HepG2 (cell line): ENCODE measurements at regions not wholly inside any gene's neighbourhood (a gene's known extent, or its start where the extent isn't known, plus 50 kb on each side); places are given as distances from the start of the nearest gene placed in this dataset.

ENCODE experiments used
- ATAC-seq: fragments of 200-7000 bp; cut with Tn5 transposase; 3 replicates; pipeline ENCODE4 v1.9.1; 2020; ENCODE audit warnings: mild to moderate bottlenecking, moderate library complexity
- BruUV-seq: library from RNA; stranded (reverse); fragments of 400-500 nt; replicated peaks from 2 replicates; lab custom pipeline; 2021; lab: Mats Ljungman, UMichigan
- CTCF ChIA-PET: fragments of 300-600 bp; formaldehyde crosslinking; extraction: SDS; loops from one replicate; lab custom pipeline; 2021; ENCODE audit warnings: low total read pairs, inconsistent platforms, low intra/inter-chr PET ratio; lab: Yijun Ruan, JAX
- POLR2A ChIA-PET: fragments of 350-600 bp; sonication (Branson Sonifier 250); formaldehyde crosslinking; loops from one replicate; lab custom pipeline; 2020; ENCODE audit warnings: antibody characterized with exemption, inconsistent platforms; lab: Yijun Ruan, JAX
- DNase-seq: peaks from one replicate; pipeline ENCODE4 v3.0.0-alpha.2; 2015; ENCODE audit warnings: low spot score
- FAIRE-seq: peaks from 3 replicates; lab custom pipeline; 2011; peaks lifted over from hg19 to GRCh38; lab: Jason Lieb, UNC
- H2AFZ ChIP-seq: one replicate; pipeline ENCODE4 v1.6.1; 2011; ENCODE audit warnings: low read length, inconsistent platforms
- H3K27ac ChIP-seq: fragments of 300-600 bp; 3 replicates; pipeline ENCODE4 v1.8.0; 2011; ENCODE audit warnings: mixed run types, mild to moderate bottlenecking, mixed read lengths, low read length, inconsistent platforms; ENCODE audit not compliant: insufficient read depth; ENCODE audit errors: extremely low read length
- H3K27me3 ChIP-seq, 2 experiments: fragments of 200-600 bp in 1 of 2; 2 replicates in 1 of 2; 3 replicates in 1 of 2; pipeline versions ENCODE4 v1.6.0 to v1.8.0; 2011; ENCODE audit warnings: low read length in 2 of 2, mild to moderate bottlenecking in 2 of 2, moderate library complexity in 2 of 2, inconsistent platforms in 1 of 2; ENCODE audit not compliant: insufficient read depth in 2 of 2, control insufficient read depth in 1 of 2
- H3K36me3 ChIP-seq, 2 experiments: fragments of 200-600 bp in 1 of 2; replicated peaks in 1 of 2; 2 replicates in 1 of 2; 3 replicates in 1 of 2; pipeline versions ENCODE4 v1.5.1 to v1.8.0; 2011; ENCODE audit warnings: low read length in 2 of 2, inconsistent platforms in 1 of 2; ENCODE audit not compliant: insufficient read depth in 2 of 2, control insufficient read depth in 1 of 2
- H3K4me1 ChIP-seq: 2 replicates; pipeline ENCODE4 v1.5.1; 2012; ENCODE audit warnings: low read length, inconsistent platforms; ENCODE audit not compliant: insufficient read depth
- H3K4me2 ChIP-seq: 2 replicates; pipeline ENCODE4 v1.6.0; 2011; ENCODE audit warnings: low read depth, low read length, inconsistent platforms
- H3K4me3 ChIP-seq, 3 experiments: fragments of 200-600 bp in 1 of 3; sonication (generic), shearing (Covaris generic) in 1 of 3; replicated peaks in 1 of 3; 2 replicates each; pipeline ENCODE4 v1.5.1; 2011 to 2016; ENCODE audit warnings: low read length in 3 of 3, inconsistent platforms in 2 of 3, low read depth in 2 of 3, mild to moderate bottlenecking in 2 of 3, control low read depth in 1 of 3, mixed read lengths in 1 of 3; ENCODE audit not compliant: insufficient read depth in 1 of 3
- H3K79me2 ChIP-seq: one replicate; pipeline ENCODE4 v1.6.1; 2011; ENCODE audit warnings: low read length, inconsistent platforms; ENCODE audit not compliant: insufficient read depth
- H3K9ac ChIP-seq: 2 replicates; pipeline ENCODE4 v1.6.0; 2011; ENCODE audit warnings: mild to moderate bottlenecking, low read depth, low read length, inconsistent platforms; ENCODE audit not compliant: insufficient read depth
- H3K9me3 ChIP-seq: 2 replicates; pipeline ENCODE4 v1.5.1; 2012; ENCODE audit warnings: mild to moderate bottlenecking, low read length
- H4K20me1 ChIP-seq: 2 replicates; pipeline ENCODE4 v1.6.0; 2011; ENCODE audit warnings: inconsistent platforms, mild to moderate bottlenecking, low read length, moderate library complexity; ENCODE audit not compliant: insufficient read depth
- ATM ChIP-seq: fragments of 450-650 bp; IDR thresholded peaks from 2 replicates; pipeline ENCODE4 v1.7.1; 2017; ENCODE audit warnings: mild to moderate bottlenecking, borderline replicate concordance
- KDM1A ChIP-seq: IDR thresholded peaks from 2 replicates; pipeline ENCODE4 v1.6.1; 2016; ENCODE audit warnings: missing compliant biosample characterization
- SKIL ChIP-seq: sonication (generic); formaldehyde crosslinking; IDR thresholded peaks from 2 replicates; pipeline ENCODE4 v1.8.0; 2022; ENCODE audit warnings: missing genetic modification reagents, mild to moderate bottlenecking, moderate library complexity, borderline replicate concordance
- ZNF143 ChIP-seq: sonication (generic); formaldehyde crosslinking; IDR thresholded peaks from 2 replicates; pipeline ENCODE4 v1.4.0; 2020; ENCODE audit warnings: missing genetic modification reagents
- ZNF703 ChIP-seq: sonication (generic); formaldehyde crosslinking; IDR thresholded peaks from 2 replicates; pipeline ENCODE4 v1.5.1; 2020; ENCODE audit warnings: missing genetic modification reagents, mild to moderate bottlenecking, moderate library complexity, borderline replicate concordance
- WGBS: methylation state at CpG from one replicate; pipeline ENCODE4 v1.1.6; 2017; ENCODE audit warnings: low lambda C conversion rate; 5-methylcytosine and 5-hydroxymethylcytosine counted together
- in situ Hi-C: cut with HindIII; loops from 2 replicates; pipeline ENCODE4 v1.10.0; 2017; ENCODE audit warnings: low pct_unique_long_range_greater_than_20kb; ENCODE audit not compliant: extremely low pct_ligation_motif_present
- intact Hi-C: fragments of 100-400 bp; cut with micrococcal nuclease; formaldehyde crosslinking; loops from one replicate; pipeline ENCODE4 v1.10.0; 2022; ENCODE audit not compliant: unreplicated experiment
- TF ChIP-seq, protein P1 (sequence below): sonication (generic); formaldehyde crosslinking; IDR thresholded peaks from 2 replicates; pipeline ENCODE4 v1.5.0; 2020; ENCODE audit warnings: missing genetic modification reagents
- TF ChIP-seq, protein P2 (sequence below): sonication (generic); formaldehyde crosslinking; IDR thresholded peaks from 2 replicates; pipeline ENCODE4 v1.4.0; 2020; ENCODE audit warnings: mild to moderate bottlenecking, missing genetic modification reagents

- in situ Hi-C loops = no loop called here
- H3K4me1 ChIP-seq = no peaks in the 10 kb centered on the region
- no peaks in the 10 kb centered on the region for H3K79me2 ChIP-seq
- no peak overlapping the region for H3K9ac ChIP-seq
- TF ChIP-seq ZNF143 (CRISPR knock-in tag) (no peak), ATM (no peak), KDM1A (no peak), SKIL (no peak), ZNF703 (no peak)
- TF ChIP-seq, protein P1, sequence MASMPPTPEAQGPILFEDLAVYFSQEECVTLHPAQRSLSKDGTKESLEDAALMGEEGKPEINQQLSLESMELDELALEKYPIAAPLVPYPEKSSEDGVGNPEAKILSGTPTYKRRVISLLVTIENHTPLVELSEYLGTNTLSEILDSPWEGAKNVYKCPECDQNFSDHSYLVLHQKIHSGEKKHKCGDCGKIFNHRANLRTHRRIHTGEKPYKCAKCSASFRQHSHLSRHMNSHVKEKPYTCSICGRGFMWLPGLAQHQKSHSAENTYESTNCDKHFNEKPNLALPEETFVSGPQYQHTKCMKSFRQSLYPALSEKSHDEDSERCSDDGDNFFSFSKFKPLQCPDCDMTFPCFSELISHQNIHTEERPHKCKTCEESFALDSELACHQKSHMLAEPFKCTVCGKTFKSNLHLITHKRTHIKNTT (CRISPR knock-in tag) = no peak
- TF ChIP-seq, protein P2, sequence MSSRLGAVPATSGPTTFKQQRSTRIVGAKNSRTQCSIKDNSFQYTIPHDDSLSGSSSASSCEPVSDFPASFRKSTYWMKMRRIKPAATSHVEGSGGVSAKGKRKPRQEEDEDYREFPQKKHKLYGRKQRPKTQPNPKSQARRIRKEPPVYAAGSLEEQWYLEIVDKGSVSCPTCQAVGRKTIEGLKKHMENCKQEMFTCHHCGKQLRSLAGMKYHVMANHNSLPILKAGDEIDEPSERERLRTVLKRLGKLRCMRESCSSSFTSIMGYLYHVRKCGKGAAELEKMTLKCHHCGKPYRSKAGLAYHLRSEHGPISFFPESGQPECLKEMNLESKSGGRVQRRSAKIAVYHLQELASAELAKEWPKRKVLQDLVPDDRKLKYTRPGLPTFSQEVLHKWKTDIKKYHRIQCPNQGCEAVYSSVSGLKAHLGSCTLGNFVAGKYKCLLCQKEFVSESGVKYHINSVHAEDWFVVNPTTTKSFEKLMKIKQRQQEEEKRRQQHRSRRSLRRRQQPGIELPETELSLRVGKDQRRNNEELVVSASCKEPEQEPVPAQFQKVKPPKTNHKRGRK (CRISPR knock-in tag) = no peak
- TF ChIP-seq, all 625 proteins: peak for 0
- ATAC-seq = no peak
- intact Hi-C loops = loop anchor here (10.0 kb wide), 1 partner anchor 55 kb away; no protein-coding TSS in a partner anchor
- H3K4me2 ChIP-seq = no peak overlapping the region
- H3K27me3 ChIP-seq = no peaks in the 10 kb centered on the region
- CTCF ChIA-PET = no interaction called here
- H4K20me1 ChIP-seq = no peaks in the 10 kb centered on the region
- 44% methylated on average over 1 of the region's 1 CpG for WGBS
- DNase-seq = no peak
- H3K9me3 ChIP-seq = peaks cover 39% of the 10 kb centered on the region
- POLR2A ChIA-PET = no interaction called here
- no peak for FAIRE-seq
- H3K27ac ChIP-seq = no peak overlapping the region
- H3K4me3 ChIP-seq = no peak overlapping the region
- no TSS peak for BruUV-seq
- no peak overlapping the region for H2AFZ ChIP-seq
- H3K36me3 ChIP-seq = no peaks in the 10 kb centered on the region
Measured at GRCh38 chr1:83709662-83710061, 289.3 kb downstream of the TTLL7 start.
